Body of pancreas (tissue), 4 donors: ENCODE measurements at regions not wholly inside any gene's neighbourhood (a gene's known extent, or its start where the extent isn't known, plus 50 kb on each side); places are given as distances from the start of the nearest gene placed in this dataset.

Experiments used
- ATAC-seq: fragments of 150-250 bp; one replicate; pipeline ENCODE4 v1.9.1; 2016
- DNase-seq, 4 donors: peaks; one replicate each; pipeline ENCODE4 v3.0.0-alpha.2; 2019
- H3K27ac ChIP-seq, 4 donors: fragments of 200-600 bp; sonication (generic); 1 replicate in 3 of 4; 2 replicates in 1 of 4; pipeline versions ENCODE4 v1.5.1 to v1.6.1; 2016 to 2019; ENCODE audit warnings: mild to moderate bottlenecking in 1 of 4, mixed read lengths in 1 of 4, moderate library complexity in 1 of 4
- H3K27me3 ChIP-seq, 2 donors: fragments of 200-600 bp; sonication (generic); one replicate each; pipeline ENCODE4 v1.6.0; 2016; ENCODE audit warnings: mild to moderate bottlenecking in 1 of 2
- H3K36me3 ChIP-seq, 2 donors: fragments of 200-600 bp; sonication (generic); replicated peaks in 1 of 2; 2 replicates each; pipeline ENCODE4 v1.5.1; 2016; ENCODE audit warnings: low read depth in 2 of 2; ENCODE audit not compliant: insufficient read depth in 1 of 2
- H3K4me1 ChIP-seq: fragments of 200-600 bp; sonication (generic); one replicate; pipeline ENCODE4 v1.6.0; 2016
- H3K4me3 ChIP-seq, 2 donors: fragments of 200-600 bp; sonication (generic); 1 replicate in 1 of 2; 2 replicates in 1 of 2; pipeline ENCODE4 v1.5.1; 2016 to 2019
- H3K9me3 ChIP-seq, 3 donors: fragments of 200-600 bp; sonication (generic); 1 replicate in 2 of 3; 2 replicates in 1 of 3; pipeline ENCODE4 v1.5.1; 2016
- POLR2A ChIP-seq, 3 donors: fragments of 450-650 bp; IDR thresholded peaks; one replicate each; pipeline ENCODE4 v1.6.1; 2016; ENCODE audit warnings: antibody characterized with exemption in 3 of 3, mild to moderate bottlenecking in 2 of 3
- WGBS, 2 donors: methylation state at CpG; one replicate each; pipeline ENCODE4 v1.1.5; 2017; 5-methylcytosine and 5-hydroxymethylcytosine counted together
- intact Hi-C: fragments of 100-400 bp; cut with DNase I; formaldehyde crosslinking; loops from one replicate; pipeline ENCODE4 v1.15.1; 2023
- TF ChIP-seq, protein P1 (sequence below), 7 experiments: fragments of 450-650 bp in 4 of 7; fragments of 200-600 bp in 3 of 7; sonication (generic) in 3 of 7; IDR thresholded peaks; one replicate each; pipeline ENCODE4 v1.5.1; 2016 to 2019; ENCODE audit warnings: antibody characterized with exemption in 7 of 7

DNA sequence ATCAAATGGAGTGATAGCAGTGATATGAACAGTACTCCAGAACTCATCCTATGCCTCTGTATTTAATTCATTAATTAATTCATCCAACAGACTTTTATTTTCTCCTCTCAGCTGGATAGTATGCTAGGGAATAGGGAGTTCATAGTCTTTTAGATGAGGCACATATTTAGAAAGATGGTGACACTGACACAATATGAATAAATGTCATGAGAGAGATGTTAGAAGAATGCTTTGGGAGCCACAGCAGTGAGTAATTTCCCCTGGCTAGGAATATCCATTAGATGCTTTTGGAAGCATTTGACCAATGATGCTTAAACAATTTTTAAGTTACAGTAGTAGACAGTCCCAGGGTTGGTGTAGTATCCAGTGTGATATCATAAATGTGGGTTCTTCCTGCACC is 428.7 kb upstream of the SGCD start:
- intact Hi-C loops, result no loop called here
- ATAC-seq (no peak), DNase-seq (no peak)
- Histone ChIP-seq H3K9me3 (no peaks in the 10 kb centered on the region), H3K4me3 (no peak overlapping the region), H3K4me1 (no peaks in the 10 kb centered on the region), H3K27me3 (no peaks in the 10 kb centered on the region), H3K36me3 (no peaks in the 10 kb centered on the region), H3K27ac (no peak overlapping the region)
- TF ChIP-seq, protein P1, sequence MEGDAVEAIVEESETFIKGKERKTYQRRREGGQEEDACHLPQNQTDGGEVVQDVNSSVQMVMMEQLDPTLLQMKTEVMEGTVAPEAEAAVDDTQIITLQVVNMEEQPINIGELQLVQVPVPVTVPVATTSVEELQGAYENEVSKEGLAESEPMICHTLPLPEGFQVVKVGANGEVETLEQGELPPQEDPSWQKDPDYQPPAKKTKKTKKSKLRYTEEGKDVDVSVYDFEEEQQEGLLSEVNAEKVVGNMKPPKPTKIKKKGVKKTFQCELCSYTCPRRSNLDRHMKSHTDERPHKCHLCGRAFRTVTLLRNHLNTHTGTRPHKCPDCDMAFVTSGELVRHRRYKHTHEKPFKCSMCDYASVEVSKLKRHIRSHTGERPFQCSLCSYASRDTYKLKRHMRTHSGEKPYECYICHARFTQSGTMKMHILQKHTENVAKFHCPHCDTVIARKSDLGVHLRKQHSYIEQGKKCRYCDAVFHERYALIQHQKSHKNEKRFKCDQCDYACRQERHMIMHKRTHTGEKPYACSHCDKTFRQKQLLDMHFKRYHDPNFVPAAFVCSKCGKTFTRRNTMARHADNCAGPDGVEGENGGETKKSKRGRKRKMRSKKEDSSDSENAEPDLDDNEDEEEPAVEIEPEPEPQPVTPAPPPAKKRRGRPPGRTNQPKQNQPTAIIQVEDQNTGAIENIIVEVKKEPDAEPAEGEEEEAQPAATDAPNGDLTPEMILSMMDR (IDR thresholded peaks at IDR 0.05), result no peak
- TF ChIP-seq POLR2A (IDR thresholded peaks at IDR 0.05), result no peak

DNA sequence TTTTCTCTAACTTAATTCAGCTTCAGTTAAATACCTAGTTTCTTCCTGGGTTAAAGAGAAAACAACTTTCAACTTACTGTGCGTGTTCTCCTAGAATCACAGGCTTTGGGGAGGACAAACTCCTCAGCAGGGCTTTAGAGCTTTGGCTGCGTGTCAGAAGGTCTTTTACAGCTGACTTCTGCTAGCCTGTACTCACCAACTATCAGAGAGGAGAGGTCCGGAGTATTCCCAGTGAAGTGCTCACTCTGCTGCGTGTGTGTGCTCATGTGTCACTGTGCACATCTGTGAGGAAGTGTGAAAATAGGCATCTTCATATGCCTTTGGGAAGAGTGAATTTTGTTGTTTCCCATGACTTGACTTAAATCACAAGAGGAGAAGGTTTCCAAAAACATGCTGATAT is 423.2 kb upstream of the SGCD start:
- Histone ChIP-seq H3K27ac (no peak overlapping the region), H3K4me3 (no peak overlapping the region), H3K9me3 (no peaks in the 10 kb centered on the region), H3K27me3 (no peaks in the 10 kb centered on the region), H3K4me1 (no peaks in the 10 kb centered on the region), H3K36me3 (no peaks in the 10 kb centered on the region)
- no peak for ATAC-seq
- TF ChIP-seq, protein P1 (IDR thresholded peaks at IDR 0.05), result no peak
- no peak for TF ChIP-seq POLR2A (IDR thresholded peaks at IDR 0.05)
- intact Hi-C loops, result no loop called here
- WGBS, 2 donors, result 63 to 69% methylated on average over 4 of the region's 4 CpGs
- no peak for DNase-seq

DNA sequence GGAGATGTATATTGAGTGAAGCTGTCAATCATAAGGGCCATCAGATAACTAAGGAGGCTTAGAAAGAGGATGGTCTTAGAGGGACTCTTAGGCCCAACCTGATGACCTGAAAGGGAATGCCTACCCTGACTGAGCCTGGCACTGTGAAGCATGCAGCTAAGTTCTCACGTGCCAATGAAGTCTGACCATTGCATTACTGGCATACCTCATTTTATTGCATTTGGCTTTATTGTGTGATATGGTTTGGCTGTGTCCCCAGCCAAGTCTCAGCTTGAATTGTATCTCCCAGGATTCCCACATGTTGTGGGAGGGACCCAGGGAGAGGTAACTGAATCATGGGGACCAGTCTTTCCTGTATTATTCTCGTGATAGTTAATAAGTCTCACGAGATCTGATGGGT is 421.6 kb upstream of the SGCD start:
- Histone ChIP-seq H3K27ac (no peak overlapping the region), H3K36me3 (no peaks in the 10 kb centered on the region), H3K27me3 (no peaks in the 10 kb centered on the region), H3K4me1 (no peaks in the 10 kb centered on the region), H3K4me3 (no peak overlapping the region), H3K9me3 (no peaks in the 10 kb centered on the region)
- no peak for DNase-seq
- intact Hi-C loops, result no loop called here
- 61 to 65% methylated on average over 3 of the region's 3 CpGs for WGBS, 2 donors
- no peak for ATAC-seq
- TF ChIP-seq POLR2A (IDR thresholded peaks at IDR 0.05), result no peak
- TF ChIP-seq, protein P1 (IDR thresholded peaks at IDR 0.05), result no peak

DNA sequence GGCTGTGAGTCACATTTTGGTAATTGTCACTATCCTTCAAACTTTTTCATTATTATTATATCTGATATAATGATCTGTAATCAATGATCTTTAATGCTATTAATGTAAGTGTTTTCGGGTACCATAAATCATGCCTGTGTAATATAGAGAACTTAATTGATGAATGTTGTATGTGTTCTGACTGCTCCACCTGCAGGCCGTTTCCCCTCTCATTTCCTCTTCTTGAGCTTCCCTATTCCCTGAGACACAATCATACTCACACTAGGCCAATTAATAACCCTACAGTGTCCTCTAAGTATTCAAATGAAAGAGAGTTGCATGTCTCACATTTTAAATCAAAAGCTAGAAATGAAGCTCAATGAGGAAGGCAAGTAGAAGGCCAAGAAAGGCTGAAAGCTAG is 420.9 kb upstream of the SGCD start:
- Histone ChIP-seq H3K27me3 (no peaks in the 10 kb centered on the region), H3K4me1 (no peaks in the 10 kb centered on the region), H3K27ac (no peak overlapping the region), H3K4me3 (no peak overlapping the region), H3K36me3 (no peaks in the 10 kb centered on the region), H3K9me3 (no peaks in the 10 kb centered on the region)
- intact Hi-C loops, result no loop called here
- DNase-seq (no peak), ATAC-seq (no peak)
- 23 to 34% methylated on average over 2 of the region's 2 CpGs for WGBS, 2 donors
- TF ChIP-seq, protein P1 (IDR thresholded peaks at IDR 0.05), result no peak
- no peak for TF ChIP-seq POLR2A (IDR thresholded peaks at IDR 0.05)

DNA sequence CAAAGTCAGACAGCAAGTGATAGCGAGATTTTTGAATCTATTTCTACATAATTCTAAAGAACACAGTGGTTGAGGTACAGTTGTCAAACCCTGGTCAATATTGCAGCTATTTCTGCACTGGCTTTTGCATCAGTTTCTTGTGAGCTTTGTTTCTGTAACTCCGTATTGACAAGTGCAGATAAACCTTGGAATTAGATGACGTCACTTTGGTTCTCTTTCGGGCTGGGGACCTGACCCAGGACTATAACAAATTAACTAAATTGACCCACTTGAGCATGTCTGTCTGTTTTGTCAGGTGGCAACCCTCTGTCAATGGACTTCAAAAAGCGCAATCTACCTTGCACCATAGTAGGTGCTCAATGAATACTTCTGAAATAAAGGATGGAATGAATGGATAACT is 418.4 kb upstream of the SGCD start:
- Histone ChIP-seq H3K36me3 (no peaks in the 10 kb centered on the region), H3K9me3 (no peaks in the 10 kb centered on the region), H3K4me3 (no peak overlapping the region), H3K27me3 (no peaks in the 10 kb centered on the region), H3K27ac (no peak overlapping the region), H3K4me1 (no peaks in the 10 kb centered on the region)
- intact Hi-C loops, result no loop called here
- ATAC-seq, result no peak
- no peak for DNase-seq
- WGBS, 2 donors, result 43 to 48% methylated on average over 5 of the region's 5 CpGs
- TF ChIP-seq, protein P1 (IDR thresholded peaks at IDR 0.05), result no peak
